SK-N-SH treated with all-trans-retinoic acid at 6 μM for 48 hours (cell line): ENCODE measurements at regions not wholly inside any gene's neighbourhood (a gene's known extent, or its start where the extent isn't known, plus 50 kb on each side); places are given as distances from the start of the nearest gene placed in this dataset.

Experiments used
- ATAC-seq: fragments of 200-7000 bp; cut with Tn5 transposase; 3 replicates; pipeline ENCODE4 v1.9.1; 2020; ENCODE audit warnings: mild to moderate bottlenecking, moderate library complexity
- ARNTL ChIP-seq: fragments of 450-650 bp; formaldehyde crosslinking; IDR thresholded peaks from 2 replicates; pipeline ENCODE4 v1.5.0; 2020; ENCODE audit warnings: low read depth, mild to moderate bottlenecking, moderate library complexity, borderline replicate concordance
- CREB5 ChIP-seq: fragments of 250-450 bp; sonication (Bioruptor Pico); IDR thresholded peaks from 2 replicates; pipeline ENCODE4 v1.5.1; 2020; ENCODE audit warnings: low read depth, mild to moderate bottlenecking, moderate library complexity
- CSDC2 ChIP-seq: fragments of 250-450 bp; sonication (Bioruptor Pico); IDR thresholded peaks from 2 replicates; pipeline ENCODE4 v1.5.0; 2020; ENCODE audit warnings: mild to moderate bottlenecking, moderate library complexity
- CSRNP3 ChIP-seq: fragments of 250-450 bp; sonication (Bioruptor Pico); IDR thresholded peaks from 2 replicates; pipeline ENCODE4 v1.5.1; 2021; ENCODE audit warnings: mild to moderate bottlenecking, moderate library complexity
- ESRRG ChIP-seq: fragments of 250-450 bp; sonication (Bioruptor Pico); IDR thresholded peaks from 2 replicates; pipeline ENCODE4 v1.6.1; 2021; ENCODE audit warnings: mild to moderate bottlenecking
- GLIS3 ChIP-seq: fragments of 250-450 bp; sonication (Bioruptor Pico); IDR thresholded peaks from 2 replicates; pipeline ENCODE4 v1.5.0; 2020; ENCODE audit warnings: mild to moderate bottlenecking, moderate library complexity
- ISL1 ChIP-seq: fragments of 250-450 bp; sonication (Bioruptor Pico); IDR thresholded peaks from 2 replicates; pipeline ENCODE4 v2.1.2; 2022; ENCODE audit warnings: mild to moderate bottlenecking, moderate library complexity
- OSR1 ChIP-seq: fragments of 250-450 bp; sonication (Bioruptor Pico); IDR thresholded peaks from 2 replicates; pipeline ENCODE4 v1.8.0; 2022; ENCODE audit warnings: moderate library complexity, mild to moderate bottlenecking, inconsistent platforms
- PPARA ChIP-seq: fragments of 250-450 bp; sonication (Bioruptor Pico); IDR thresholded peaks from 2 replicates; pipeline ENCODE4 v1.5.0; 2020; ENCODE audit warnings: mild to moderate bottlenecking, borderline replicate concordance
- RARB ChIP-seq: fragments of 250-450 bp; sonication (Bioruptor Pico); IDR thresholded peaks from 2 replicates; pipeline ENCODE4 v1.8.0; 2021; ENCODE audit warnings: mild to moderate bottlenecking, moderate library complexity
- SNAI2 ChIP-seq: fragments of 250-450 bp; sonication (Bioruptor Pico); IDR thresholded peaks from 2 replicates; pipeline ENCODE4 v1.5.0; 2020; ENCODE audit warnings: mild to moderate bottlenecking, moderate library complexity
- TCF4 ChIP-seq: fragments of 250-450 bp; sonication (Bioruptor Pico); IDR thresholded peaks from 2 replicates; pipeline ENCODE4 v1.8.0; 2021; ENCODE audit warnings: mild to moderate bottlenecking, moderate library complexity, borderline replicate concordance
- TOX ChIP-seq: fragments of 250-450 bp; sonication (Bioruptor Pico); IDR thresholded peaks from 2 replicates; pipeline ENCODE4 v1.8.0; 2021; ENCODE audit warnings: mild to moderate bottlenecking, moderate library complexity, borderline replicate concordance
- ZC3H10 ChIP-seq: fragments of 250-450 bp; sonication (Bioruptor Pico); IDR thresholded peaks from 2 replicates; pipeline ENCODE4 v1.5.1; 2021; ENCODE audit warnings: mild to moderate bottlenecking, moderate library complexity
- ZFP30 ChIP-seq: fragments of 450-650 bp; formaldehyde crosslinking; IDR thresholded peaks from 2 replicates; pipeline ENCODE4 v1.5.0; 2022; ENCODE audit warnings: mild to moderate bottlenecking, moderate library complexity
- ZNF565 ChIP-seq: fragments of 450-650 bp; formaldehyde crosslinking; conservative IDR thresholded peaks from 2 replicates; pipeline ENCODE4 v1.5.0; 2020; ENCODE audit warnings: low read depth, mild to moderate bottlenecking, moderate library complexity
- ZNF70 ChIP-seq: fragments of 450-650 bp; formaldehyde crosslinking; IDR thresholded peaks from 2 replicates; pipeline ENCODE4 v1.5.0; 2020; ENCODE audit warnings: mild to moderate bottlenecking, moderate library complexity
- ZNF8 ChIP-seq: fragments of 450-650 bp; formaldehyde crosslinking; IDR thresholded peaks from 2 replicates; pipeline ENCODE4 v1.5.0; 2020; ENCODE audit warnings: mild to moderate bottlenecking, moderate library complexity
- TF ChIP-seq, protein P1 (sequence below): fragments of 250-450 bp; sonication (Bioruptor Pico); IDR thresholded peaks from 2 replicates; pipeline ENCODE4 v1.8.0; 2020; ENCODE audit warnings: mild to moderate bottlenecking, moderate library complexity, borderline replicate concordance
- TF ChIP-seq, protein P2 (sequence below): fragments of 250-450 bp; sonication (Bioruptor Pico); IDR thresholded peaks from 2 replicates; pipeline ENCODE4 v1.5.0; 2020; ENCODE audit warnings: mild to moderate bottlenecking, moderate library complexity

DNA sequence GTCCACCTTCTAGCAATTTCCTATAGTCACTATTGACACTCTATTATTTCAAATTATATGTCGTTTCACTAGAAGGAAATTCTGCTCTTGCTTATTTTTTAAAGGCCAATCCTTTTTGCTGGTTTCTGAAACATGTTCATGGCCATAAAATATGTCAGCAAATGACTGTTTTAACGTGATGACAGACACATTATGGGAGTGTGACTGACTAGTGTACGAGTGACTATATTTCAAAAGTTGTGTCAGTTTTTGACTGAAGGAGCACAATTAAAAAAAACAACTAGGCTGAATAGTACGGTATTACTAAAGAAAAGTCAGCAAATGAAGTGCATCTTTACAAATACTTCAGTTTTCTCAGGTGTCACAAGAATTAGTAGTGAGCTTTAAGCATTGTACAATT is 196.0 kb downstream of the NR4A2 start:
- no peak for ATAC-seq
- no peak for TF ChIP-seq ARNTL (CRISPR knock-in tag)
- TF ChIP-seq CREB5 (CRISPR knock-in tag): no peak
- no peak for TF ChIP-seq ISL1 (CRISPR knock-in tag)
- TF ChIP-seq, protein P1, sequence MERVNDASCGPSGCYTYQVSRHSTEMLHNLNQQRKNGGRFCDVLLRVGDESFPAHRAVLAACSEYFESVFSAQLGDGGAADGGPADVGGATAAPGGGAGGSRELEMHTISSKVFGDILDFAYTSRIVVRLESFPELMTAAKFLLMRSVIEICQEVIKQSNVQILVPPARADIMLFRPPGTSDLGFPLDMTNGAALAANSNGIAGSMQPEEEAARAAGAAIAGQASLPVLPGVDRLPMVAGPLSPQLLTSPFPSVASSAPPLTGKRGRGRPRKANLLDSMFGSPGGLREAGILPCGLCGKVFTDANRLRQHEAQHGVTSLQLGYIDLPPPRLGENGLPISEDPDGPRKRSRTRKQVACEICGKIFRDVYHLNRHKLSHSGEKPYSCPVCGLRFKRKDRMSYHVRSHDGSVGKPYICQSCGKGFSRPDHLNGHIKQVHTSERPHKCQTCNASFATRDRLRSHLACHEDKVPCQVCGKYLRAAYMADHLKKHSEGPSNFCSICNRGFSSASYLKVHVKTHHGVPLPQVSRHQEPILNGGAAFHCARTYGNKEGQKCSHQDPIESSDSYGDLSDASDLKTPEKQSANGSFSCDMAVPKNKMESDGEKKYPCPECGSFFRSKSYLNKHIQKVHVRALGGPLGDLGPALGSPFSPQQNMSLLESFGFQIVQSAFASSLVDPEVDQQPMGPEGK (CRISPR knock-in tag): no peak
- TF ChIP-seq GLIS3: no peak
- no peak for TF ChIP-seq PPARA

DNA sequence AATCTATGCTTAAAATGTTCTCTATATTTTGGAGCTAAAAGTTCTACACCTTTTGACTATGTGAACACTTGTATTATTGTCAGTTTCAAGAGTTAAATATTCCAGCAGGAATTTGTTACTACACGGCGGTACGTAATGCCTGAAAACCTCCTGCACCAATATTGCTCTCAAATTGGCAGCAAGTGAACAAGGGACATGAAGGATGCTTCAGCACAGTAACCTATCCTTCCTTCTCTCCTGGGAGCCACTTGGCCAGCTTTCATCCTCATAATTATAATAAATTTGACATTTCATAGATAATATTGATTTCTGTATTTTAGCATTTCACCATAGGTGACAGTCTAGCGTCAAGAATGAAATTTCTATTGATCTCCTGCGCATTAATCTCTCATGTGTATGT is 197.6 kb downstream of the NR4A2 start:
- TF ChIP-seq ESRRG (no peak), TCF4 (no peak), ZC3H10 (CRISPR knock-in tag) (no peak), GLIS3 (no peak), ZFP30 (CRISPR knock-in tag) (no peak), RARB (CRISPR knock-in tag) (no peak), TOX (CRISPR knock-in tag) (no peak), CREB5 (CRISPR knock-in tag) (no peak), SNAI2 (CRISPR knock-in tag) (no peak), ISL1 (CRISPR knock-in tag) (no peak), ZNF565 (no peak), CSRNP3 (CRISPR knock-in tag) (no peak), OSR1 (no peak), CSDC2 (no peak), ZNF70 (CRISPR knock-in tag) (no peak), ZNF8 (CRISPR knock-in tag) (no peak), PPARA (no peak), ARNTL (CRISPR knock-in tag) (no peak)
- TF ChIP-seq, protein P2, sequence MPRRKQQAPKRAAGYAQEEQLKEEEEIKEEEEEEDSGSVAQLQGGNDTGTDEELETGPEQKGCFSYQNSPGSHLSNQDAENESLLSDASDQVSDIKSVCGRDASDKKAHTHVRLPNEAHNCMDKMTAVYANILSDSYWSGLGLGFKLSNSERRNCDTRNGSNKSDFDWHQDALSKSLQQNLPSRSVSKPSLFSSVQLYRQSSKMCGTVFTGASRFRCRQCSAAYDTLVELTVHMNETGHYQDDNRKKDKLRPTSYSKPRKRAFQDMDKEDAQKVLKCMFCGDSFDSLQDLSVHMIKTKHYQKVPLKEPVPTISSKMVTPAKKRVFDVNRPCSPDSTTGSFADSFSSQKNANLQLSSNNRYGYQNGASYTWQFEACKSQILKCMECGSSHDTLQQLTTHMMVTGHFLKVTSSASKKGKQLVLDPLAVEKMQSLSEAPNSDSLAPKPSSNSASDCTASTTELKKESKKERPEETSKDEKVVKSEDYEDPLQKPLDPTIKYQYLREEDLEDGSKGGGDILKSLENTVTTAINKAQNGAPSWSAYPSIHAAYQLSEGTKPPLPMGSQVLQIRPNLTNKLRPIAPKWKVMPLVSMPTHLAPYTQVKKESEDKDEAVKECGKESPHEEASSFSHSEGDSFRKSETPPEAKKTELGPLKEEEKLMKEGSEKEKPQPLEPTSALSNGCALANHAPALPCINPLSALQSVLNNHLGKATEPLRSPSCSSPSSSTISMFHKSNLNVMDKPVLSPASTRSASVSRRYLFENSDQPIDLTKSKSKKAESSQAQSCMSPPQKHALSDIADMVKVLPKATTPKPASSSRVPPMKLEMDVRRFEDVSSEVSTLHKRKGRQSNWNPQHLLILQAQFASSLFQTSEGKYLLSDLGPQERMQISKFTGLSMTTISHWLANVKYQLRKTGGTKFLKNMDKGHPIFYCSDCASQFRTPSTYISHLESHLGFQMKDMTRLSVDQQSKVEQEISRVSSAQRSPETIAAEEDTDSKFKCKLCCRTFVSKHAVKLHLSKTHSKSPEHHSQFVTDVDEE (CRISPR knock-in tag): no peak
- ATAC-seq: no peak

GRCh38 chr2:156132941-156133340 is 199.6 kb downstream of the NR4A2 start:
- no peak for ATAC-seq
- TF ChIP-seq ESRRG (no peak), TCF4 (no peak), CSDC2 (no peak), ARNTL (CRISPR knock-in tag) (no peak), RARB (CRISPR knock-in tag) (no peak), PPARA (no peak), CSRNP3 (CRISPR knock-in tag) (no peak), OSR1 (no peak), ZFP30 (CRISPR knock-in tag) (no peak), SNAI2 (CRISPR knock-in tag) (no peak), TOX (CRISPR knock-in tag) (no peak), GLIS3 (no peak), ZNF70 (CRISPR knock-in tag) (no peak), ISL1 (CRISPR knock-in tag) (no peak)
- TF ChIP-seq, protein P1 (CRISPR knock-in tag): no peak
- TF ChIP-seq, protein P2 (CRISPR knock-in tag): no peak
